ENCODE measurements at regions not wholly inside any gene's neighbourhood (a gene's known extent, or its start where the extent isn't known, plus 50 kb on each side); places are given as distances from the start of the nearest gene placed in this dataset.

- no peak for DNase-seq (ENCODE audit: low read depth in 3 of 3, low spot score in 2 of 3)
These were observed 402.3 kb upstream of the SLITRK6 start for GRCh38 chr13:86201477-86201876.

- DNase-seq (ENCODE audit: low read depth in 3 of 3, low spot score in 2 of 3): no peak
These were observed 394.1 kb upstream of the SLITRK6 start for GRCh38 chr13:86193281-86193680.

GRCh38 chr13:86188170-86188569 lies 389.0 kb upstream of the SLITRK6 start:
- no peak for DNase-seq (ENCODE audit: low read depth in 3 of 3, low spot score in 2 of 3)

- DNase-seq (ENCODE audit: low read depth in 3 of 3, low spot score in 2 of 3): no peak
These were observed 386.4 kb upstream of the SLITRK6 start for GRCh38 chr13:86185636-86186035.

- no peak for DNase-seq (ENCODE audit: low read depth in 3 of 3, low spot score in 2 of 3)
These were observed 385.9 kb upstream of the SLITRK6 start for GRCh38 chr13:86185107-86185506.

GRCh38 chr13:86174622-86175021 lies 375.4 kb upstream of the SLITRK6 start:
- no peak for DNase-seq (ENCODE audit: low read depth in 3 of 3, low spot score in 2 of 3)

GRCh38 chr13:86172961-86173360 lies 373.7 kb upstream of the SLITRK6 start:
- DNase-seq (ENCODE audit: low read depth in 3 of 3, low spot score in 2 of 3): no peak

GRCh38 chr13:86161257-86161656 lies 362.0 kb upstream of the SLITRK6 start:
- DNase-seq (ENCODE audit: low read depth in 3 of 3, low spot score in 2 of 3): no peak

GRCh38 chr13:86155756-86156155 lies 356.5 kb upstream of the SLITRK6 start:
- no peak for DNase-seq (ENCODE audit: low read depth in 3 of 3, low spot score in 2 of 3)

- no peak for DNase-seq (ENCODE audit: low read depth in 3 of 3, low spot score in 2 of 3)
These were observed 342.9 kb upstream of the SLITRK6 start for GRCh38 chr13:86142080-86142479.

GRCh38 chr13:86135856-86136255 lies 336.6 kb upstream of the SLITRK6 start:
- DNase-seq (ENCODE audit: low read depth in 3 of 3, low spot score in 2 of 3): no peak

GRCh38 chr13:86121881-86122280 lies 322.7 kb upstream of the SLITRK6 start:
- no peak for DNase-seq (ENCODE audit: low read depth in 3 of 3, low spot score in 2 of 3)

- DNase-seq (ENCODE audit: low read depth in 3 of 3, low spot score in 2 of 3): no peak
These were observed 309.9 kb upstream of the SLITRK6 start for GRCh38 chr13:86109107-86109506.

GRCh38 chr13:86108334-86108733 lies 309.1 kb upstream of the SLITRK6 start:
- DNase-seq (ENCODE audit: low read depth in 3 of 3, low spot score in 2 of 3): no peak

- DNase-seq (ENCODE audit: low read depth in 3 of 3, low spot score in 2 of 3): no peak
These were observed 299.3 kb upstream of the SLITRK6 start for GRCh38 chr13:86098511-86098910.

GRCh38 chr13:86095351-86095750 lies 296.1 kb upstream of the SLITRK6 start:
- DNase-seq (ENCODE audit: low read depth in 3 of 3, low spot score in 2 of 3): no peak

- DNase-seq (ENCODE audit: low read depth in 3 of 3, low spot score in 2 of 3): no peak
These were observed 291.0 kb upstream of the SLITRK6 start for GRCh38 chr13:86090181-86090580.

- DNase-seq (ENCODE audit: low read depth in 3 of 3, low spot score in 2 of 3): no peak
These were observed 288.0 kb upstream of the SLITRK6 start for GRCh38 chr13:86087244-86087643.

- no peak for DNase-seq (ENCODE audit: low read depth in 3 of 3, low spot score in 2 of 3)
These were observed 286.7 kb upstream of the SLITRK6 start for GRCh38 chr13:86085890-86086289.

GRCh38 chr13:86082121-86082520 lies 282.9 kb upstream of the SLITRK6 start:
- DNase-seq (ENCODE audit: low read depth in 3 of 3, low spot score in 2 of 3): no peak

- no peak for DNase-seq (ENCODE audit: low read depth in 3 of 3, low spot score in 2 of 3)
These were observed 281.2 kb upstream of the SLITRK6 start for GRCh38 chr13:86080340-86080995.

- DNase-seq (ENCODE audit: low read depth in 3 of 3, low spot score in 2 of 3): no peak
These were observed 267.6 kb upstream of the SLITRK6 start for GRCh38 chr13:86066611-86067365.

Data from right renal cortex interstitium (tissue), 3 donors.